ENCODE measurements at regions not wholly inside any gene's neighbourhood (a gene's known extent, or its start where the extent isn't known, plus 50 kb on each side); places are given as distances from the start of the nearest gene placed in this dataset.

- no peak for DNase-seq
Measured at GRCh38 chr18:50444539-50444938, 69.7 kb downstream of the SKA1 start.

GRCh38 chr18:50446629-50447028 lies 71.8 kb downstream of the SKA1 start:
- no peak for DNase-seq

GRCh38 chr18:50447102-50447741 lies 72.4 kb downstream of the SKA1 start:
- DNase-seq, result no peak

- DNase-seq, result peak; percentile 79
Measured at GRCh38 chr18:50447952-50448351, 73.1 kb downstream of the SKA1 start.

- DNase-seq, result no peak
Measured at GRCh38 chr18:50451100-50451842, 76.4 kb downstream of the SKA1 start.

GRCh38 chr18:50453014-50453680 lies 78.3 kb downstream of the SKA1 start:
- DNase-seq, result no peak

GRCh38 chr18:50453732-50454131 lies 78.9 kb downstream of the SKA1 start:
- DNase-seq, result no peak

- no peak for DNase-seq
Measured at GRCh38 chr18:50454387-50454988, 79.6 kb downstream of the SKA1 start.

GRCh38 chr18:50456285-50456684 lies 81.4 kb downstream of the SKA1 start:
- DNase-seq, result no peak

- DNase-seq, result no peak
Measured at GRCh38 chr18:50457639-50458038, 82.8 kb downstream of the SKA1 start.

GRCh38 chr18:50458366-50458765 lies 83.5 kb downstream of the SKA1 start:
- no peak for DNase-seq

- DNase-seq, result no peak
Measured at GRCh38 chr18:50458796-50459195, 84.0 kb downstream of the SKA1 start.

- no peak for DNase-seq
Measured at GRCh38 chr18:50460062-50460461, 85.2 kb downstream of the SKA1 start.

- no peak for DNase-seq
Measured at GRCh38 chr18:50460716-50461115, 85.9 kb downstream of the SKA1 start.

GRCh38 chr18:50461251-50461650 lies 86.4 kb downstream of the SKA1 start:
- no peak for DNase-seq

GRCh38 chr18:50465211-50466153 lies 90.6 kb downstream of the SKA1 start:
- no peak for DNase-seq

GRCh38 chr18:50466634-50467033 lies 91.8 kb downstream of the SKA1 start:
- no peak for DNase-seq

GRCh38 chr18:50468807-50469206 lies 91.1 kb upstream of the MAPK4 start:
- DNase-seq, result no peak

- no peak for DNase-seq
Measured at GRCh38 chr18:50469380-50469781, 90.5 kb upstream of the MAPK4 start.

GRCh38 chr18:50472941-50473340 lies 86.9 kb upstream of the MAPK4 start:
- DNase-seq, result no peak

- DNase-seq, result no peak
Measured at GRCh38 chr18:50473881-50474280, 86.0 kb upstream of the MAPK4 start.

- no peak for DNase-seq
Measured at GRCh38 chr18:50475538-50476193, 84.2 kb upstream of the MAPK4 start.

All from NCI-H524 treated with DMSO at 0.1 percent for 48 hours (cell line).